IMR-90 (cell line): ENCODE measurements at regions not wholly inside any gene's neighbourhood (a gene's known extent, or its start where the extent isn't known, plus 50 kb on each side); places are given as distances from the start of the nearest gene placed in this dataset.

Source experiments
- ATAC-seq: fragments of 200-7000 bp; cut with Tn5 transposase; 2 replicates; pipeline ENCODE4 v1.9.1; 2020; ENCODE audit warnings: low read depth, mild to moderate bottlenecking, moderate library complexity
- BruUV-seq: library from RNA; stranded (reverse); fragments of 400-500 nt; replicated peaks from 2 replicates; lab custom pipeline; 2021; lab: Mats Ljungman, UMichigan
- CTCF ChIA-PET: fragments of 300-600 bp; formaldehyde crosslinking; extraction: SDS; loops from one replicate; lab custom pipeline; 2021; ENCODE audit warnings: antibody characterized with exemption; lab: Yijun Ruan, JAX
- POLR2A ChIA-PET: fragments of 300-600 bp; sonication (Branson Sonifier 250); formaldehyde crosslinking; loops from one replicate; lab custom pipeline; 2022; ENCODE audit warnings: antibody characterized with exemption; ENCODE audit not compliant: unreplicated experiment; lab: Charles Lee
- DNase-seq: peaks from one replicate; pipeline ENCODE4 v3.0.0; 2013
- H2AFZ ChIP-seq: replicated peaks from 2 replicates; pipeline ENCODE3; 2013; ENCODE audit warnings: low read length, mild to moderate bottlenecking; ENCODE audit not compliant: poor library complexity
- H2AK5ac ChIP-seq: 2 replicates; pipeline ENCODE4 v1.6.1; 2013; ENCODE audit warnings: low read depth, low read length, inconsistent platforms
- H2AK9ac ChIP-seq: replicated peaks from 2 replicates; pipeline ENCODE3; 2013; ENCODE audit warnings: mild to moderate bottlenecking, low read depth, low read length, moderate library complexity; ENCODE audit not compliant: poor library complexity
- H2BK120ac ChIP-seq: 2 replicates; pipeline ENCODE4 v1.6.1; 2013; ENCODE audit warnings: low read depth, low read length, inconsistent platforms
- H2BK15ac ChIP-seq: 3 replicates; pipeline ENCODE4 v1.6.1; 2013; ENCODE audit warnings: low read depth, low read length, inconsistent platforms
- H2BK20ac ChIP-seq: 2 replicates; pipeline ENCODE4 v1.6.1; 2013; ENCODE audit warnings: low read depth, mild to moderate bottlenecking, inconsistent platforms, low read length, moderate library complexity
- H2BK5ac ChIP-seq: 2 replicates; pipeline ENCODE4 v1.6.1; 2013; ENCODE audit warnings: mild to moderate bottlenecking, low read depth, low read length, inconsistent platforms; ENCODE audit not compliant: poor library complexity, severe bottlenecking
- H3K14ac ChIP-seq: replicated peaks from 2 replicates; pipeline ENCODE4 v1.6.1; 2013; ENCODE audit warnings: low read depth, low read length, inconsistent platforms
- H3K18ac ChIP-seq: 2 replicates; pipeline ENCODE4 v1.6.1; 2013; ENCODE audit warnings: low read depth, low read length, control low read depth
- H3K23ac ChIP-seq: 2 replicates; pipeline ENCODE4 v1.6.1; 2013; ENCODE audit warnings: low read depth, low read length, inconsistent platforms
- H3K27ac ChIP-seq: 2 replicates; pipeline ENCODE4 v1.5.1; 2013; ENCODE audit warnings: mild to moderate bottlenecking, control low read depth, low read length; ENCODE audit not compliant: insufficient read depth
- H3K27me3 ChIP-seq: 2 replicates; pipeline ENCODE4 v1.6.1; 2013; ENCODE audit warnings: low read length; ENCODE audit not compliant: control insufficient read depth, insufficient read depth
- H3K36me3 ChIP-seq: 2 replicates; pipeline ENCODE4 v1.6.1; 2013; ENCODE audit warnings: low read length, mixed read lengths; ENCODE audit not compliant: control insufficient read depth, insufficient read depth
- H3K4ac ChIP-seq: 2 replicates; pipeline ENCODE4 v1.6.1; 2013; ENCODE audit warnings: low read depth, low read length, inconsistent platforms
- H3K4me1 ChIP-seq: 2 replicates; pipeline ENCODE4 v1.6.1; 2013; ENCODE audit warnings: low read length, mixed read lengths; ENCODE audit not compliant: control insufficient read depth, insufficient read depth
- H3K4me2 ChIP-seq: 2 replicates; pipeline ENCODE4 v1.6.1; 2013; ENCODE audit warnings: low read depth, mild to moderate bottlenecking, control low read depth, low read length, moderate library complexity
- H3K4me3 ChIP-seq: 2 replicates; pipeline ENCODE4 v1.5.1; 2013; ENCODE audit warnings: low read depth, mild to moderate bottlenecking, control low read depth, low read length, moderate library complexity; ENCODE audit not compliant: insufficient read depth
- H3K56ac ChIP-seq: 2 replicates; pipeline ENCODE4 v1.6.1; 2013; ENCODE audit warnings: low read length, inconsistent platforms; ENCODE audit not compliant: insufficient read depth; ENCODE audit errors: extremely low read depth
- H3K79me1 ChIP-seq, 2 experiments: 2 replicates each; pipeline ENCODE4 v1.6.1; 2013; ENCODE audit warnings: low read length in 2 of 2, inconsistent platforms in 1 of 2, low read depth in 1 of 2
- H3K9ac ChIP-seq: 2 replicates; pipeline ENCODE4 v1.6.1; 2013; ENCODE audit warnings: low read depth, low read length, control low read depth
- H3K9me1 ChIP-seq: 2 replicates; pipeline ENCODE4 v1.6.1; 2013; ENCODE audit warnings: low read length, inconsistent platforms; ENCODE audit not compliant: insufficient read depth
- H3K9me3 ChIP-seq: 2 replicates; pipeline ENCODE4 v1.6.1; 2013; ENCODE audit warnings: low read length; ENCODE audit not compliant: control insufficient read depth, insufficient read depth
- H4K20me1 ChIP-seq: 2 replicates; pipeline ENCODE4 v1.6.1; 2013; ENCODE audit warnings: low read length, inconsistent platforms; ENCODE audit not compliant: insufficient read depth
- H4K5ac ChIP-seq: 2 replicates; pipeline ENCODE4 v1.6.1; 2013; ENCODE audit warnings: mild to moderate bottlenecking, low read depth, low read length, control low read depth
- H4K8ac ChIP-seq, 2 experiments: 2 replicates each; pipeline ENCODE4 v1.6.1; 2013; ENCODE audit warnings: low read depth in 2 of 2, low read length in 2 of 2, control low read depth in 1 of 2, inconsistent platforms in 1 of 2
- H4K91ac ChIP-seq: 2 replicates; pipeline ENCODE4 v1.6.1; 2013; ENCODE audit warnings: low read depth, low read length, inconsistent platforms; ENCODE audit not compliant: insufficient read depth
- BHLHE40 ChIP-seq: fragments of 150-350 bp; IDR thresholded peaks from 2 replicates; pipeline ENCODE4 v1.6.1; 2016; ENCODE audit warnings: mild to moderate bottlenecking, low read depth, low read length
- CTCF ChIP-seq: conservative IDR thresholded peaks from 2 replicates; pipeline ENCODE4 v1.5.1; 2012; ENCODE audit warnings: mild to moderate bottlenecking, low read depth, low read length, improper control_type of control experiment
- MXI1 ChIP-seq: IDR thresholded peaks from 2 replicates; pipeline ENCODE4 v1.6.1; 2012; ENCODE audit warnings: low read depth, mild to moderate bottlenecking, low read length, moderate library complexity, borderline replicate concordance
- NFE2L2 ChIP-seq: fragments of 150-350 bp; IDR thresholded peaks from 2 replicates; pipeline ENCODE4 v1.6.1; 2016; ENCODE audit warnings: low read depth, mild to moderate bottlenecking, low read length
- RAD21 ChIP-seq: IDR thresholded peaks from 2 replicates; pipeline ENCODE4 v1.6.1; 2012; ENCODE audit warnings: low read length, improper control_type of control experiment
- USF2 ChIP-seq: fragments of 150-350 bp; IDR thresholded peaks from 2 replicates; pipeline ENCODE4 v1.6.1; 2017; ENCODE audit warnings: mild to moderate bottlenecking, antibody characterized with exemption, low read length, low read depth
- WGBS, 2 experiments: methylation state at CpG; one replicate each; pipeline versions ENCODE4 v1.1.5 to v1.1.7; 2013; ENCODE audit warnings: missing lambda C conversion rate in 2 of 2; ENCODE audit not compliant: insufficient read length in 1 of 2; ENCODE audit errors: extremely low coverage in 2 of 2; 5-methylcytosine and 5-hydroxymethylcytosine counted together
- dilution Hi-C: fragments of 300-500 bp; cut with HindIII; formaldehyde crosslinking; loops from one replicate; pipeline ENCODE4 v1.14.3; 2018; ENCODE audit warnings: low sequenced_read_pairs; ENCODE audit not compliant: unreplicated experiment
- in situ Hi-C: fragments of 300-500 bp; cut with MboI; formaldehyde crosslinking; loops from 3 replicates; pipeline ENCODE4 v1.14.3; 2019; ENCODE audit warnings: low sequenced_read_pairs, inconsistent platforms, mixed read lengths
- intact Hi-C: fragments of 100-400 bp; cut with micrococcal nuclease; formaldehyde crosslinking; loops from 2 replicates; pipeline ENCODE4 v1.10.0; 2022

GRCh38 chr22:27387561-27387960 lies 414.0 kb downstream of the MN1 start:
- no peak overlapping the region for H4K8ac ChIP-seq
- no peak overlapping the region for H3K23ac ChIP-seq
- no peak overlapping the region for H2BK5ac ChIP-seq
- H3K79me1 ChIP-seq: no peaks in the 10 kb centered on the region
- H2BK20ac ChIP-seq: no peak overlapping the region
- no peaks in the 10 kb centered on the region for H3K4me1 ChIP-seq
- no peak overlapping the region for H3K18ac ChIP-seq
- peaks cover 67% of the 10 kb centered on the region for H3K27me3 ChIP-seq
- H3K4ac ChIP-seq: no peak overlapping the region
- no peak overlapping the region for H2BK120ac ChIP-seq
- no peak overlapping the region for H4K91ac ChIP-seq
- H3K4me2 ChIP-seq: no peak overlapping the region
- no peaks in the 10 kb centered on the region; the same call in 1 of the 2 replicates for H3K9me1 ChIP-seq
- ChIA-PET POLR2A (no interaction called here), CTCF (no interaction called here)
- H3K14ac ChIP-seq: no peak overlapping the region
- H3K36me3 ChIP-seq: no peaks in the 10 kb centered on the region
- WGBS, 2 experiments: no CpG with 5 or more reads among the region's 6 CpGs
- no peak overlapping the region for H2AFZ ChIP-seq
- no TSS peak for BruUV-seq
- no peak for DNase-seq
- H4K5ac ChIP-seq: no peak overlapping the region
- no peak for ATAC-seq
- dilution Hi-C loops: no loop called here
- H3K56ac ChIP-seq: no peak overlapping the region
- no peak overlapping the region for H3K4me3 ChIP-seq
- in situ Hi-C loops: no loop called here
- no peaks in the 10 kb centered on the region for H4K20me1 ChIP-seq
- no peaks in the 10 kb centered on the region for H3K9me3 ChIP-seq
- intact Hi-C loops: no loop called here
- no peak overlapping the region for H3K27ac ChIP-seq
- TF ChIP-seq MXI1 (no peak), CTCF (no peak), RAD21 (no peak), NFE2L2 (no peak), USF2 (no peak), BHLHE40 (no peak)
- no peak overlapping the region for H2AK5ac ChIP-seq
- H3K9ac ChIP-seq: no peak overlapping the region
- H2AK9ac ChIP-seq: no peak overlapping the region
- no peak overlapping the region for H2BK15ac ChIP-seq
